HG02759 (cell line): ENCODE measurements at regions not wholly inside any gene's neighbourhood (a gene's known extent, or its start where the extent isn't known, plus 50 kb on each side); places are given as distances from the start of the nearest gene placed in this dataset.
"Not testable (repeated sequence)": the region's sequence is repeated elsewhere in the genome, so short reads cannot be mapped to it uniquely, and the experiment has no call there.

Experiments used
- ATAC-seq: cut with Tn5 transposase; IDR thresholded peaks from one replicate; pipeline ENCODE4 v1.9.1; 2021; ENCODE audit warnings: mild to moderate bottlenecking, moderate library complexity; ENCODE audit not compliant: unreplicated experiment

- ATAC-seq: no peak
Measured at GRCh38 chr13:65841156-65841555, 1389.0 kb downstream of the PCDH9 start.

- ATAC-seq: no peak
Measured at GRCh38 chr13:65836066-65836465, 1394.1 kb downstream of the PCDH9 start.

- no peak for ATAC-seq
Measured at GRCh38 chr13:65834897-65835296, 1395.2 kb downstream of the PCDH9 start.

- ATAC-seq: no peak
Measured at GRCh38 chr13:65830411-65831205, 1399.5 kb downstream of the PCDH9 start.

- ATAC-seq: no peak
Measured at GRCh38 chr13:65829241-65830008, 1400.7 kb downstream of the PCDH9 start.

- ATAC-seq: no peak
Measured at GRCh38 chr13:65826657-65827056, 1403.5 kb downstream of the PCDH9 start.

GRCh38 chr13:65825039-65825438 is 1405.1 kb downstream of the PCDH9 start:
- ATAC-seq: no peak

GRCh38 chr13:65808061-65808460 is 1422.1 kb downstream of the PCDH9 start:
- no peak for ATAC-seq

- no peak for ATAC-seq
Measured at GRCh38 chr13:65803530-65804392, 1426.4 kb downstream of the PCDH9 start.

GRCh38 chr13:65789815-65790214 is 1440.3 kb downstream of the PCDH9 start:
- ATAC-seq: no peak

- ATAC-seq: no peak
Measured at GRCh38 chr13:65787082-65787481, 1443.1 kb downstream of the PCDH9 start.

- ATAC-seq: no peak
Measured at GRCh38 chr13:65784088-65784816, 1445.9 kb downstream of the PCDH9 start.

GRCh38 chr13:65783383-65783782 is 1446.8 kb downstream of the PCDH9 start:
- ATAC-seq: no peak

GRCh38 chr13:65771704-65772313 is 1458.3 kb downstream of the PCDH9 start:
- not testable (repeated sequence) for ATAC-seq

GRCh38 chr13:65768545-65768944 is 1461.6 kb downstream of the PCDH9 start:
- no peak for ATAC-seq

GRCh38 chr13:65763811-65764210 is 1466.3 kb downstream of the PCDH9 start:
- ATAC-seq: no peak

GRCh38 chr13:65762012-65762411 is 1468.1 kb downstream of the PCDH9 start:
- no peak for ATAC-seq

GRCh38 chr13:65756071-65756671 is 1474.0 kb downstream of the PCDH9 start:
- ATAC-seq: no peak

GRCh38 chr13:65748227-65748626 is 1481.9 kb downstream of the PCDH9 start:
- ATAC-seq: no peak
